SK-N-SH (cell line): ENCODE measurements at regions not wholly inside any gene's neighbourhood (a gene's known extent, or its start where the extent isn't known, plus 50 kb on each side); places are given as distances from the start of the nearest gene placed in this dataset.

ENCODE experiments used
- CTCF ChIA-PET: fragments of 300-600, 350-600 bp; formaldehyde crosslinking; extraction: SDS; loops from one replicate; lab custom pipeline; 2021; lab: Yijun Ruan, JAX
- POLR2A ChIA-PET: fragments of 350-600 bp; sonication (Branson Sonifier 250); formaldehyde crosslinking; extraction: SDS; loops from one replicate; lab custom pipeline; 2020; ENCODE audit warnings: antibody characterized with exemption, inconsistent platforms; lab: Yijun Ruan, JAX
- DNase-seq: peaks from one replicate; pipeline ENCODE4 v3.0.0; 2012
- H2AFZ ChIP-seq: fragments of 200-600 bp; sonication (generic); 2 replicates; pipeline ENCODE4 v1.8.1; 2016; ENCODE audit warnings: antibody characterized with exemption, mild to moderate bottlenecking, low read depth
- H3F3A ChIP-seq: fragments of 200-600 bp; sonication (generic); replicated peaks from 2 replicates; pipeline ENCODE3; 2016; ENCODE audit warnings: antibody characterized with exemption, mild to moderate bottlenecking; ENCODE audit not compliant: insufficient read depth
- H3K27ac ChIP-seq, 2 experiments: fragments of 200-500 bp in 1 of 2; fragments of 200-600 bp in 1 of 2; sonication (Bioruptor generic) in 1 of 2; sonication (generic), shearing (Covaris generic) in 1 of 2; 2 replicates each; pipeline versions ENCODE4 v1.5.1 to v1.6.1; 2014 to 2016; ENCODE audit warnings: low read depth in 2 of 2, inconsistent platforms in 1 of 2, low read length in 1 of 2, mild to moderate bottlenecking in 1 of 2, mixed read lengths in 1 of 2
- H3K27me3 ChIP-seq: fragments of 200-600 bp; sonication (generic), shearing (Covaris generic); 2 replicates; pipeline ENCODE4 v1.6.1; 2016; ENCODE audit warnings: mixed run types; ENCODE audit not compliant: insufficient read depth
- H3K36me3 ChIP-seq, 2 experiments: fragments of 200-500 bp in 1 of 2; fragments of 200-600 bp in 1 of 2; sonication (Bioruptor generic) in 1 of 2; sonication (generic) in 1 of 2; replicated peaks in 1 of 2; 2 replicates each; pipeline versions ENCODE3 to v1.5.1; 2014 to 2016; ENCODE audit warnings: low read length in 1 of 2, mild to moderate bottlenecking in 1 of 2; ENCODE audit not compliant: insufficient read depth in 2 of 2, control insufficient read depth in 1 of 2
- H3K4me1 ChIP-seq, 2 experiments: fragments of 200-500 bp in 1 of 2; fragments of 200-600 bp in 1 of 2; sonication (Bioruptor generic) in 1 of 2; sonication (generic), shearing (Covaris generic) in 1 of 2; 2 replicates each; pipeline versions ENCODE4 v1.5.1 to v1.6.1; 2014 to 2016; ENCODE audit warnings: low read depth in 1 of 2, low read length in 1 of 2, mixed run types in 1 of 2; ENCODE audit not compliant: insufficient read depth in 2 of 2, control insufficient read depth in 1 of 2
- H3K4me2 ChIP-seq: fragments of 200-600 bp; sonication (generic), shearing (Covaris generic); 2 replicates; pipeline ENCODE4 v1.6.1; 2017; ENCODE audit warnings: mixed run types
- H3K4me3 ChIP-seq, 2 experiments: fragments of 200-500 bp in 1 of 2; fragments of 200-600 bp in 1 of 2; sonication (Bioruptor generic) in 1 of 2; sonication (generic), shearing (Covaris generic) in 1 of 2; 2 replicates each; pipeline versions ENCODE4 v1.5.1 to v1.8.1; 2014 to 2016; ENCODE audit warnings: low read depth in 2 of 2, inconsistent platforms in 1 of 2, low read length in 1 of 2, mild to moderate bottlenecking in 1 of 2, mixed read lengths in 1 of 2, moderate library complexity in 1 of 2
- H3K79me2 ChIP-seq: fragments of 200-600 bp; sonication (generic); 2 replicates; pipeline ENCODE4 v1.8.1; 2017; ENCODE audit warnings: mild to moderate bottlenecking; ENCODE audit not compliant: insufficient read depth
- H3K9ac ChIP-seq: fragments of 200-600 bp; sonication (generic); 2 replicates; pipeline ENCODE4 v1.6.1; 2017; ENCODE audit warnings: mixed run types
- H3K9me2 ChIP-seq: fragments of 200-600 bp; sonication (generic); 2 replicates; pipeline ENCODE4 v1.6.1; 2017; ENCODE audit warnings: mixed run types
- H3K9me3 ChIP-seq: fragments of 200-600 bp; sonication (generic); 2 replicates; pipeline ENCODE4 v1.6.1; 2017; ENCODE audit warnings: mixed run types, mild to moderate bottlenecking, moderate library complexity
- H4K20me1 ChIP-seq: fragments of 200-600 bp; sonication (generic); 2 replicates; pipeline ENCODE4 v1.6.1; 2017; ENCODE audit warnings: mild to moderate bottlenecking, mixed run types; ENCODE audit not compliant: insufficient read depth
- CHD2 ChIP-seq: fragments of 150-350 bp; IDR thresholded peaks from 2 replicates; pipeline ENCODE4 v1.6.1; 2018; ENCODE audit warnings: low read length; ENCODE audit not compliant: partially characterized antibody
- CTCF ChIP-seq: fragments of 200-600 bp; sonication (generic); IDR thresholded peaks from 2 replicates; pipeline ENCODE4 v1.6.1; 2017; ENCODE audit warnings: antibody characterized with exemption, mild to moderate bottlenecking, moderate library complexity
- EP300 ChIP-seq, 2 experiments: IDR thresholded peaks; 2 replicates each; pipeline versions ENCODE4 v1.4.0 to v1.6.1; 2012; ENCODE audit warnings: borderline replicate concordance in 1 of 2, low read depth in 1 of 2, low read length in 1 of 2
- IRF3 ChIP-seq: fragments of 150-350 bp; IDR thresholded peaks from 2 replicates; pipeline ENCODE4 v1.6.1; 2016; ENCODE audit warnings: mild to moderate bottlenecking, low read depth, low read length
- JUND ChIP-seq: IDR thresholded peaks from 2 replicates; pipeline ENCODE4 v1.4.0; 2012
- MAX ChIP-seq: IDR thresholded peaks from 2 replicates; pipeline ENCODE4 v1.4.0; 2012; ENCODE audit warnings: low read depth
- MEF2A ChIP-seq: IDR thresholded peaks from 2 replicates; pipeline ENCODE4 v1.4.0; 2012; ENCODE audit warnings: low read depth, borderline replicate concordance
- MXI1 ChIP-seq: IDR thresholded peaks from 2 replicates; pipeline ENCODE4 v1.6.1; 2012; ENCODE audit warnings: mild to moderate bottlenecking, low read depth, low read length, improper control_type of control experiment
- NFIC ChIP-seq: IDR thresholded peaks from 2 replicates; pipeline ENCODE4 v1.4.0; 2012; ENCODE audit warnings: borderline replicate concordance
- PBX3 ChIP-seq: IDR thresholded peaks from 2 replicates; pipeline ENCODE4; 2012
- RAD21 ChIP-seq: IDR thresholded peaks from 2 replicates; pipeline ENCODE4 v1.6.1; 2012; ENCODE audit warnings: mild to moderate bottlenecking, low read length
- SMC3 ChIP-seq: IDR thresholded peaks from 2 replicates; pipeline ENCODE4 v1.6.1; 2012; ENCODE audit warnings: low read depth, low read length, improper control_type of control experiment
- TCF12 ChIP-seq: IDR thresholded peaks from 2 replicates; pipeline ENCODE4 v1.4.0; 2012
- USF2 ChIP-seq: fragments of 150-350 bp; IDR thresholded peaks from 2 replicates; pipeline ENCODE4 v1.6.1; 2017; ENCODE audit warnings: antibody characterized with exemption, low read length, low read depth, borderline replicate concordance
- YY1 ChIP-seq: IDR thresholded peaks from 2 replicates; pipeline ENCODE4 v1.4.0; 2012; ENCODE audit warnings: low read depth, mild to moderate bottlenecking
- ZBTB33 ChIP-seq: IDR thresholded peaks from 2 replicates; pipeline ENCODE4 v1.4.0; 2012; ENCODE audit warnings: low read depth, borderline replicate concordance
- WGBS: methylation state at CpG from one replicate; pipeline ENCODE4 v1.1.6; 2017; ENCODE audit warnings: low lambda C conversion rate; 5-methylcytosine and 5-hydroxymethylcytosine counted together

- POLR2A ChIA-PET = no interaction called here
- Histone ChIP-seq H3K27me3 (no peaks in the 10 kb centered on the region), H3K9me3 (no peaks in the 10 kb centered on the region), H3K79me2 (no peaks in the 10 kb centered on the region), H3K27ac (no peak overlapping the region), H4K20me1 (no peaks in the 10 kb centered on the region), H3K4me3 (no peak overlapping the region), H3K9ac (no peak overlapping the region), H3K4me1 (no peaks in the 10 kb centered on the region; a peak in 1 of 4 replicates), H3K9me2 (no peaks in the 10 kb centered on the region), H3K36me3 (no peaks in the 10 kb centered on the region), H3K4me2 (no peak overlapping the region), H3F3A (no peaks in the 10 kb centered on the region), H2AFZ (no peak overlapping the region)
- CTCF ChIA-PET = interaction anchor here (0.7 to 14.9 kb wide), 36 partner anchors 10 to 1466 kb away, joined by 3 to 170 read pairs (median 4); no protein-coding TSS in a partner anchor
- TF ChIP-seq USF2 = no peak
- peak; percentile 56; the same call in 1 of the 2 replicates for TF ChIP-seq SMC3
- peak; percentile 50 for TF ChIP-seq CTCF
- TF ChIP-seq RAD21 = peak; percentile 71
- peak; percentile 62 for DNase-seq
- WGBS = 29% methylated on average over 4 of the region's 4 CpGs
Observed at GRCh38 chr15:45790325-45790943, 155.6 kb downstream of the SQOR start.

GRCh38 chr15:45794304-45794703 lies 159.5 kb downstream of the SQOR start:
- H3K4me1 ChIP-seq = no peaks in the 10 kb centered on the region
- no peaks in the 10 kb centered on the region for H3K9me2 ChIP-seq
- H3K4me3 ChIP-seq = no peak overlapping the region
- no peak overlapping the region for H3K27ac ChIP-seq
- no peaks in the 10 kb centered on the region for H3K27me3 ChIP-seq
- no peak overlapping the region for H3K9ac ChIP-seq
- no peak overlapping the region for H2AFZ ChIP-seq
- CTCF ChIA-PET = interaction anchor here (0.8 to 14.9 kb wide), 22 partner anchors 8 to 992 kb away, joined by 3 to 153 read pairs (median 6); no protein-coding TSS in a partner anchor
- H3F3A ChIP-seq = no peaks in the 10 kb centered on the region
- H3K9me3 ChIP-seq = no peaks in the 10 kb centered on the region
- no peak overlapping the region for H3K4me2 ChIP-seq
- POLR2A ChIA-PET = no interaction called here
- H3K79me2 ChIP-seq = no peaks in the 10 kb centered on the region
- no peaks in the 10 kb centered on the region for H3K36me3 ChIP-seq
- DNase-seq = no peak
- no peaks in the 10 kb centered on the region for H4K20me1 ChIP-seq
- TF ChIP-seq ZBTB33 = no peak
- no peak for TF ChIP-seq YY1
- TF ChIP-seq JUND = no peak
- TF ChIP-seq USF2 = no peak
- no peak for TF ChIP-seq CTCF
- no peak for TF ChIP-seq RAD21
- no peak for TF ChIP-seq EP300 (IDR thresholded peaks at IDR 0.05; ENCODE audit: borderline replicate concordance in 1 of 2, low read depth in 1 of 2, low read length in 1 of 2)
- no peak for TF ChIP-seq CHD2
- no peak for TF ChIP-seq NFIC
- no peak for TF ChIP-seq MEF2A
- no peak for TF ChIP-seq TCF12
- no peak for TF ChIP-seq PBX3
- no peak for TF ChIP-seq MXI1
- no peak for TF ChIP-seq MAX
- TF ChIP-seq IRF3 = no peak
